NOMO-1 treated with DMSO at 0.1 percent for 48 hours (cell line): ENCODE measurements at regions not wholly inside any gene's neighbourhood (a gene's known extent, or its start where the extent isn't known, plus 50 kb on each side); places are given as distances from the start of the nearest gene placed in this dataset.
"Not testable (repeated sequence)": the region's sequence is repeated elsewhere in the genome, so short reads cannot be mapped to it uniquely, and the experiment has no call there.

ENCODE experiments used
- DNase-seq: peaks from one replicate; lab custom pipeline; 2025; ENCODE audit not compliant: unreplicated experiment; lab: John Stamatoyannopoulos, UW

- DNase-seq = no peak
Measured at GRCh38 chr1:29602203-29602602, 365.9 kb downstream of the PTPRU start.

GRCh38 chr1:29601021-29601420 lies 364.7 kb downstream of the PTPRU start:
- no peak for DNase-seq

- DNase-seq = no peak
Measured at GRCh38 chr1:29599826-29600225, 363.5 kb downstream of the PTPRU start.

GRCh38 chr1:29599071-29599470 lies 362.7 kb downstream of the PTPRU start:
- DNase-seq = no peak

GRCh38 chr1:29597861-29598260 lies 361.5 kb downstream of the PTPRU start:
- no peak for DNase-seq

GRCh38 chr1:29593601-29594382 lies 357.5 kb downstream of the PTPRU start:
- no peak for DNase-seq

GRCh38 chr1:29592731-29593130 lies 356.4 kb downstream of the PTPRU start:
- no peak for DNase-seq

- no peak for DNase-seq
Measured at GRCh38 chr1:29592261-29592615, 355.9 kb downstream of the PTPRU start.

GRCh38 chr1:29591601-29592260 lies 355.4 kb downstream of the PTPRU start:
- DNase-seq = no peak

- DNase-seq = no peak
Measured at GRCh38 chr1:29590583-29591565, 354.6 kb downstream of the PTPRU start.

- not testable (repeated sequence) for DNase-seq
Measured at GRCh38 chr1:29589716-29590115, 353.4 kb downstream of the PTPRU start.

GRCh38 chr1:29586991-29587745 lies 350.8 kb downstream of the PTPRU start:
- DNase-seq = no peak

GRCh38 chr1:29586215-29586614 lies 349.9 kb downstream of the PTPRU start:
- DNase-seq = no peak

- DNase-seq = no peak
Measured at GRCh38 chr1:29585656-29586055, 349.3 kb downstream of the PTPRU start.

- no peak for DNase-seq
Measured at GRCh38 chr1:29585201-29585600, 348.9 kb downstream of the PTPRU start.

- no peak for DNase-seq
Measured at GRCh38 chr1:29584776-29585175, 348.5 kb downstream of the PTPRU start.

GRCh38 chr1:29584362-29584761 lies 348.0 kb downstream of the PTPRU start:
- DNase-seq = no peak

- no peak for DNase-seq
Measured at GRCh38 chr1:29583727-29584126, 347.4 kb downstream of the PTPRU start.

GRCh38 chr1:29581256-29581655 lies 344.9 kb downstream of the PTPRU start:
- no peak for DNase-seq

GRCh38 chr1:29579821-29580425 lies 343.6 kb downstream of the PTPRU start:
- no peak for DNase-seq
